ENCODE measurements at regions not wholly inside any gene's neighbourhood (a gene's known extent, or its start where the extent isn't known, plus 50 kb on each side); places are given as distances from the start of the nearest gene placed in this dataset.

GRCh38 chrX:40485102-40485826, 95.5 kb upstream of the ATP6AP2 start:
- Mint-ChIP-seq H3K4me1 (ENCODE audit: low read depth, unreplicated experiment) (no peaks in the 10 kb centered on the region), H3K27me3 (ENCODE audit: unreplicated experiment) (peaks cover 28% of the 10 kb centered on the region), H3K36me3 (ENCODE audit: insufficient read depth, unreplicated experiment) (no peaks in the 10 kb centered on the region), H3K27ac (ENCODE audit: unreplicated experiment) (no peak overlapping the region), H3K9me3 (ENCODE audit: low read depth, unreplicated experiment) (no peaks in the 10 kb centered on the region), H3K4me3 (ENCODE audit: low read depth, unreplicated experiment) (no peak overlapping the region)
- no peak for TF ChIP-seq CTCF (IDR thresholded peaks at IDR 0.05; ENCODE audit: unreplicated experiment)
- no TSS peak for BruUV-seq (replicated peaks)
- intact Hi-C loops (cut with micrococcal nuclease; ENCODE audit: unreplicated experiment) = no loop called here
- CTCF ChIA-PET = no interaction called here
- no peak for DNase-seq

- no peak for TF ChIP-seq CTCF (IDR thresholded peaks at IDR 0.05; ENCODE audit: unreplicated experiment)
These were observed 96.2 kb upstream of the ATP6AP2 start for GRCh38 chrX:40484408-40485091.

DNA sequence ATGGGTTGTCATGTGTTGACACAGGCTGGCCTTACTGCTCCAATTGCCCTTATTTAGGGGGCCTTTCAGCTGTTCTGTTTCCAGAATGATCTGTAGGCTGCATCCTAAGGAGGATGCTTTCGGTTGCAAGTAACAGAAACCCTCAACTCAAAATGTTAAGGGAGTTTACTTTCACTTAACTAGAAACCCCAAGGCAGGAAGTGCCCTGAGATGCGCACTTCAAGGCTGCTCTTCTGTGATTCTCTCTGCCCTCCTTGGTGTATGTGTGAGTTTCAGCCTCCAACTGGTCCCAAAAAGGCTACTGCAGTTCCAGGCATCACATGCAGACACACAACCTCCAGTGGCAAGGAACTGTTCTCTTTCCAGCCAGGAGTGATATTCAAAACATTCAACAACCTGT, 97.3 kb upstream of the ATP6AP2 start:
- Mint-ChIP-seq H3K36me3 (ENCODE audit: insufficient read depth, unreplicated experiment) (no peaks in the 10 kb centered on the region), H3K9me3 (ENCODE audit: low read depth, unreplicated experiment) (no peaks in the 10 kb centered on the region), H3K4me3 (ENCODE audit: low read depth, unreplicated experiment) (no peak overlapping the region), H3K4me1 (ENCODE audit: low read depth, unreplicated experiment) (no peaks in the 10 kb centered on the region), H3K27me3 (ENCODE audit: unreplicated experiment) (peaks cover 14% of the 10 kb centered on the region), H3K27ac (ENCODE audit: unreplicated experiment) (no peak overlapping the region)
- no peak for DNase-seq
- no peak for TF ChIP-seq CTCF (IDR thresholded peaks at IDR 0.05; ENCODE audit: unreplicated experiment)
- no TSS peak for BruUV-seq (replicated peaks)
- intact Hi-C loops (cut with micrococcal nuclease; ENCODE audit: unreplicated experiment) = no loop called here
- CTCF ChIA-PET = no interaction called here

More at GRCh38 chrX:40484408-40485091, 96.2 kb upstream of the ATP6AP2 start:
- Mint-ChIP-seq H3K27me3 (ENCODE audit: unreplicated experiment) (peaks cover 21% of the 10 kb centered on the region), H3K27ac (ENCODE audit: unreplicated experiment) (no peak overlapping the region), H3K4me1 (ENCODE audit: low read depth, unreplicated experiment) (no peaks in the 10 kb centered on the region), H3K36me3 (ENCODE audit: insufficient read depth, unreplicated experiment) (no peaks in the 10 kb centered on the region), H3K9me3 (ENCODE audit: low read depth, unreplicated experiment) (no peaks in the 10 kb centered on the region), H3K4me3 (ENCODE audit: low read depth, unreplicated experiment) (no peak overlapping the region)
- CTCF ChIA-PET = no interaction called here
- intact Hi-C loops (cut with micrococcal nuclease; ENCODE audit: unreplicated experiment) = no loop called here
- no peak for DNase-seq
- BruUV-seq (replicated peaks) = no TSS peak

DNA sequence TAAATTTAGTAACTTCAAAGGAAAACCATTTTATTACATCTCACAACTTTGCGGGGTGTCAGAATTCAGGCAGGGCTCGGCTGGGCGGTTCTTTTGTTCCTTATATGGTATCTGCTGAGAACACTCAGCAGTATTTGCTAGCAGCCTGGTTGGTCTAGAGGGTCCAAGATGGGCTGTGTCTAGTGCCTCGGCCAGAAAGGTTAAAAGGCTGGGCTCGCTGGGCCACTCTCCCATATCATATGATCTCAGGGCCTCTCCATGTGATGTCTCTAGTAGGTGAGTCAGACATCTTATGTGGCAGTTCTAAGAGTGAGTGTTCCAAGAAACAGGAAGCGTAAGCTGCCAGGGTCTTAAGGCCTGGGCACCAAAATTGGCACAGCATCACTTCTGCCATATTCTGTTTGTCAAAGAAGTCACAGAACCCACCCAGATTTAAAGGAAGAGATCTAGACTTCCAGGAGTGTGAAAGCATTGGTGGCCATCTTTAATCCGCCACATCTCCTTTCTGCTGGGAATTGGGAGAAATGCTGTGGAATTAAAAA, 100.9 kb upstream of the ATP6AP2 start:
- CTCF ChIA-PET = no interaction called here
- Mint-ChIP-seq H3K36me3 (ENCODE audit: insufficient read depth, unreplicated experiment) (no peaks in the 10 kb centered on the region), H3K4me3 (ENCODE audit: low read depth, unreplicated experiment) (no peak overlapping the region), H3K27me3 (ENCODE audit: unreplicated experiment) (no peaks in the 10 kb centered on the region), H3K27ac (ENCODE audit: unreplicated experiment) (no peak overlapping the region), H3K4me1 (ENCODE audit: low read depth, unreplicated experiment) (peaks cover 3% of the 10 kb centered on the region), H3K9me3 (ENCODE audit: low read depth, unreplicated experiment) (no peaks in the 10 kb centered on the region)
- intact Hi-C loops (cut with micrococcal nuclease; ENCODE audit: unreplicated experiment) = no loop called here
- no peak for TF ChIP-seq CTCF (IDR thresholded peaks at IDR 0.05; ENCODE audit: unreplicated experiment)
- BruUV-seq (replicated peaks) = no TSS peak
- no peak for DNase-seq
